Islet precursor cell (in vitro differentiated cells): ENCODE measurements at regions not wholly inside any gene's neighbourhood (a gene's known extent, or its start where the extent isn't known, plus 50 kb on each side); places are given as distances from the start of the nearest gene placed in this dataset.

Experiments used
- DNase-seq: peaks from one replicate; pipeline ENCODE4 v3.0.0-alpha.2; 2018

DNA sequence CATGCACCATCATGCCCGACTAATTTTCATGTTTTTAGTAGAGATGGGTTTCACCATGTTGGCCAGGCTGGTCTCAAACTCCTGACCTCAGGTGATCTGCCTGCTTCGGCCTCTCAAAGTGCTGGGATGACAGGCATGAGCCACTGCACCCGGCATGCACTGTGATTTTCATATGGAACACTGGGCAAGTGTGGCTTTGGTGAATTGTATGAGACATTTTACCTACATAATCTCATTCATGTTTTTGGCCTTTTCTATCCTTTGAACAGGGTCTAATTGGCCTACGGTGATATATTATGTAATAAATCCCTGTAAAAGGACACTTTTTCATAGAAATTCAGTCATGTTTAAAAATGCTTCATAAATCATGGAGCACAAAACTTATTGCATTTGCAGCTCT is 128.7 kb upstream of the SEMA6A start:
- DNase-seq: no peak

- DNase-seq: no peak
Measured at GRCh38 chr5:116702776-116703175, 128.2 kb upstream of the SEMA6A start.

DNA sequence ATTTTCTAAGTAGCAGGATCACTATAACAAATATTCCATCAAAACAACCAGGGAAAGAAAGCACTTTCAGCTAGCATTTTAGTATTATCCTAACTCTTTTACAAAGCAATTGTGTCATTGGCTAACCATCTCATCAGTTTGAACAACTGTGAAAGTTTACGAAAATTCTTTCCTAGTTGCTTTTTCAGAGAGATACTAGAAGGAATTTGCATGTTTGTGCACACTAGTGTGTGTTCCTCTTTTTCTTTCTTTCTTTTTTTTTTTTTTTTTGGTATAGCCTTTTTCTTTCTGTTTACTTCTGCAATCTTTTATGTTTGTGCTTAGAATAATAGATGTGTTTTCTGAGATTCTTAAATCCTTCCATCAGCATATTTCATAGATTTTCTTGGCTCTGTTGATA is 124.7 kb upstream of the SEMA6A start:
- no peak for DNase-seq

- DNase-seq: no peak
Measured at GRCh38 chr5:116696366-116696765, 121.7 kb upstream of the SEMA6A start.

GRCh38 chr5:116695681-116696080 is 121.1 kb upstream of the SEMA6A start:
- DNase-seq: no peak

- no peak for DNase-seq
Measured at GRCh38 chr5:116686438-116686837, 111.8 kb upstream of the SEMA6A start.

DNA sequence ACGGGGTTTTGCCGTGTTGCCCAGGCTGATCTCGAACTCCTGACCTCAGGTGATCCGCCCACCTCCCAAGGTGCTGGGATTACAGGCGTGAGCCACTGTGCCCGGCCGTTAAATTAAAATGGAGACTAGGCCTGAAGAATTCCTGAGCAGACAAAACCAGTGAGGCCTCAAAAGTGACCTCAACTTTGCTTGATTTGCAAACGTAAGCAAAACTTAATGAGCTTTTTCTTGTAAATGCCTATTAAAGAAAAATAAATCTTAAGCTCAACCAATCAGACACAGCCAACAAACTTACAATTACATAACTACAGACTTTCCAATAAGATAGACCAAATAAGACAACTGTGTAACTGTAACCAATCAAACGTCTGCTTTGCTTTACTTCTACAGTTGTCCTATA is 111.3 kb upstream of the SEMA6A start:
- no peak for DNase-seq

GRCh38 chr5:116685069-116685468 is 110.4 kb upstream of the SEMA6A start:
- DNase-seq: no peak

- DNase-seq: no peak
Measured at GRCh38 chr5:116681334-116682013, 106.9 kb upstream of the SEMA6A start.

GRCh38 chr5:116675626-116675910 is 100.9 kb upstream of the SEMA6A start:
- DNase-seq: no peak

- no peak for DNase-seq
Measured at GRCh38 chr5:116674881-116675625, 100.4 kb upstream of the SEMA6A start.

DNA sequence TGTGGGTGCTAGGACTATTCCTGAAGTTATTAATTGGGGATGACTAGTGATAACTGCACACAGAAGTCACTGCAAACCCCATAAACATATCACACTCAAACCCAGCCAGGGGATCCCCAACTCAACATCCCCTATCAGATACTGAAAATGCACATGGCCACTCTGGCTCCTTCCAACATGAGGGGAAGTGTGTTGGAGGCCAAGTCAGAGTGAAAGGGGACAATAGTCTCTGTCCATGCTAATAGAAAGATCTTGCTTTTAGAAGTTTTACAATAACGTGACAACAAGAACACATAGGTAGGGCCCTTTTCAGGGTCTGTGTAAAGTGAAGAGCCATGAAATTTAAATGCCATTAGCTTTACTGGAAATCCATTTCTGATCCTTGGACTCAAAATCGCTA is 98.8 kb upstream of the SEMA6A start:
- no peak for DNase-seq

DNA sequence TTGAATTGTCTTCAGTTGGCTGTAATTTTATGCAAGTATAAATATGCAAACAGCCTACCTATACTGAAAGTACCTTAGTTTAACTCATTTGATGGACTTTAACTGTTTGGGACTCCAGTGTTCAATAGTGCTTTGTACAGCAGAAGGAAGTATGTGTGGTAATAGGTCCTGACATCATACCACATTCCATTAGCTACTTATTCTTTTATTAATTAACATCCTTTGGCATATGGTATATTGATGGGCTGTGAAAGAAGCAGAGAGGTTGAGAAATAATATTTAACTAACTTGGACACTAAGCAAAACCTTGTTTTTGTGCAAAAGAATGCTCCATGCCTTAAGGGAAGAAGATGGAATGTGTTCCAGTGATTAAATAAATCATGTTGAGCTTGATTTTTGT is 97.6 kb upstream of the SEMA6A start:
- DNase-seq: no peak

- no peak for DNase-seq
Measured at GRCh38 chr5:116671211-116671736, 96.7 kb upstream of the SEMA6A start.

- no peak for DNase-seq
Measured at GRCh38 chr5:116669261-116670031, 94.8 kb upstream of the SEMA6A start.

GRCh38 chr5:116668390-116668789 is 93.8 kb upstream of the SEMA6A start:
- no peak for DNase-seq

GRCh38 chr5:116666901-116667300 is 92.3 kb upstream of the SEMA6A start:
- no peak for DNase-seq

DNA sequence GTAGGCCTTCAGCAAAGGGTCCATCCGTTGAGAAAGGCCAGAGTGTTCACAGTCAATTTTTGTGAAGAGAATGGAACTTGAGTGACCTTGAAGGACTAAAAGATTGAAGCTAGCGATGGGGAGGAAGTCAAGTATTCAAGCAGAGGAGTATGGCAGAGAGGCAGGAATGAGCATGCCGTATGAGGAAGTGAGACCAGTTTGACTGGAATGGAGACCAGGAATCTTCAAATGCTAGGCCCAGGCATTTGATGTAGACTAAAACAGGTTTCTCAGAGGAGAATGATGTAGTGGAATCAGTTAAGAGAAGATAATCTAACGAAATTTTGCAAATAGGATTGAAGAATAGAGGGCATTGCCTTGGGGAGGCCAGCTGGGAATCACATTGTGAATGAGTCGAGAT is 90.4 kb upstream of the SEMA6A start:
- DNase-seq: no peak

DNA sequence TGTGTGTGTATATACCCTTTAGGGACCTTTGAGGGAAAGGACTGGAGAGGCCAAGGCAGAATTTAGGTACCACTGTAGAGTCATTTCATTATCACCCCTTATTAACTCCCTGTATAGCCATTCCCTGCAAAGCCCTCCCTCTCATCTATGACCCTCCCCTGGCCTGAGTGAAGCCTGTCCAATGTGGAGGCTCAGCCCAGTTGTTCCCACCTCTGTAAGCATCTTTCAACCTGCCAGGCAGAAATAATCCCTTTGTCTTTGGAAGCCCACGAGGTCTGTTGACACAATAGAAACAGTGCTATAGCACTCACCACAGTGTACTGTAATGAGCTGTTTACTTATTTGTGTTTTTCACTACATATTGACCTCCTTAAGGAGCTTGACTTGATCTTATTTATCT is 88.5 kb upstream of the SEMA6A start:
- no peak for DNase-seq

GRCh38 chr5:116661419-116661818 is 86.8 kb upstream of the SEMA6A start:
- peak; percentile 71 for DNase-seq

GRCh38 chr5:116660929-116661328 is 86.3 kb upstream of the SEMA6A start:
- no peak for DNase-seq

- no peak for DNase-seq
Measured at GRCh38 chr5:116658830-116659229, 84.2 kb upstream of the SEMA6A start.

DNA sequence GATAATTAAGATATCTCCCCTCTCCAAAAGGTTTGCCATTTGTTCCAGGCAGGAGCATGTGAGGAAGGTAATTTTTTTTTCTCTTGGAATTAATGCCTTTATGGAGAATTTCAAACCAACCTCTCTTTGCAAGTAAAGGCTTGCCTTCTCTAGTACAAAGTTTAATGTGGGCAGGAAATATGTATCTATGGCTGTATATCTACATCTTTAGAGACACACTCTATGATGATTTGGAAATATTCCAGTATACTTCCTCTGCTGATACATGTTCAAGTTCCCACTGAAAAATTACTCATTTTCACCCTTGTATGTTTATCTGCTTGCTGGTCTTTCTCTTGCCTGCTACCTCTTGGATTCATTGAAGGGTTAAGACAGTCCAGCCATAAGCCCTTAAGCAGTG is 83.5 kb upstream of the SEMA6A start:
- DNase-seq: no peak

GRCh38 chr5:116655431-116655830 is 80.8 kb upstream of the SEMA6A start:
- no peak for DNase-seq
